ENCODE measurements at regions not wholly inside any gene's neighbourhood (a gene's known extent, or its start where the extent isn't known, plus 50 kb on each side); places are given as distances from the start of the nearest gene placed in this dataset.

DNA sequence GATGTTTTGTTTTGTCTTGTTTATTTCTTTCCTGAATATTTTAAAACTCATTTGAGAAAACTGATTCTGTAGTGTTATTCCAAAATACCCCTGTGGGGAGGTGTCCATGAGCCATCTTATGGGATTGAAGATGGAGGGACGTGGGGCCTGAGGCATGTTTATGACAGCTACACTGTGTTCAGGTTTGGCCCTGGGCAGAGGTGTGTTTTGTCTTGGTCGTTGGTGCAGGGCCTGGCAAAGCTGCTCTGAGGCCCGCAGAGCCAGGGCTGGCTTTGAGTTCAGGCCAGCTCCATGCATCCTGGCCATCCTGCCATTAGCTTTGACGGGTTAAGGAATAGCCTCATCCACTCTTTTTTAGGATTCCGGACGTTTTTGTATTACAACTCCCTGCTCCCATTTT, 68.9 kb downstream of the TMEM18 start:
- no peaks in the 10 kb centered on the region for H3K4me1 ChIP-seq
- DNase-seq (ENCODE audit: low spot score in 2 of 2): no peak
- no peaks in the 10 kb centered on the region for H3K27me3 ChIP-seq
- no peaks in the 10 kb centered on the region for H3K36me3 ChIP-seq
- TF ChIP-seq POLR2A (IDR thresholded peaks at IDR 0.05) (no peak), POLR2AphosphoS5 (IDR thresholded peaks at IDR 0.05) (no peak)
- TF ChIP-seq, protein P1, sequence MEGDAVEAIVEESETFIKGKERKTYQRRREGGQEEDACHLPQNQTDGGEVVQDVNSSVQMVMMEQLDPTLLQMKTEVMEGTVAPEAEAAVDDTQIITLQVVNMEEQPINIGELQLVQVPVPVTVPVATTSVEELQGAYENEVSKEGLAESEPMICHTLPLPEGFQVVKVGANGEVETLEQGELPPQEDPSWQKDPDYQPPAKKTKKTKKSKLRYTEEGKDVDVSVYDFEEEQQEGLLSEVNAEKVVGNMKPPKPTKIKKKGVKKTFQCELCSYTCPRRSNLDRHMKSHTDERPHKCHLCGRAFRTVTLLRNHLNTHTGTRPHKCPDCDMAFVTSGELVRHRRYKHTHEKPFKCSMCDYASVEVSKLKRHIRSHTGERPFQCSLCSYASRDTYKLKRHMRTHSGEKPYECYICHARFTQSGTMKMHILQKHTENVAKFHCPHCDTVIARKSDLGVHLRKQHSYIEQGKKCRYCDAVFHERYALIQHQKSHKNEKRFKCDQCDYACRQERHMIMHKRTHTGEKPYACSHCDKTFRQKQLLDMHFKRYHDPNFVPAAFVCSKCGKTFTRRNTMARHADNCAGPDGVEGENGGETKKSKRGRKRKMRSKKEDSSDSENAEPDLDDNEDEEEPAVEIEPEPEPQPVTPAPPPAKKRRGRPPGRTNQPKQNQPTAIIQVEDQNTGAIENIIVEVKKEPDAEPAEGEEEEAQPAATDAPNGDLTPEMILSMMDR (IDR thresholded peaks at IDR 0.05): no peak
- no peaks in the 10 kb centered on the region for H3K9me3 ChIP-seq
- intact Hi-C loops (cut with DNase I; ENCODE audit: low total_unique reads): no loop called here
- H3K4me3 ChIP-seq: no peak overlapping the region
- H3K27ac ChIP-seq: no peak overlapping the region

DNA sequence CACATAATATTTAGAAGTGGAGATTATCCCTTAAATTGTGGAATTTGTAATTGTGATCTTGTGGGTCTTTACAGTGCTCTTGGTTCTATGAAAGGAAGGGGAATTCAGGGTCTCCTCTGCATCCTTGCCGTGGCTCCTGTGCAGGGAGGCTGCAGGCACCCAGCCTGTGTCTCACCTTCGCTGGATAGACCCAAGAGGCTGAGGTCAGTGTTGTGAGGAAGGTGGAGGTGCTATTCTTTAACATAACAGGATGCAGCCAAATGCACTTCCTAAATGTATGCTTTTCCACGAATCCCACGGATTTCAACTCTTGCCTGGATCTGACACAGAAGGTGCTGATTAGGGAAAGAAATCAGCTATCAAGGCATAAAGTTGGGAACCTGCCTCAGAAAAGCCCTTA, 69.5 kb downstream of the TMEM18 start:
- Histone ChIP-seq H3K4me3 (no peak overlapping the region), H3K4me1 (no peaks in the 10 kb centered on the region), H3K36me3 (no peaks in the 10 kb centered on the region), H3K27me3 (no peaks in the 10 kb centered on the region), H3K27ac (no peak overlapping the region), H3K9me3 (no peaks in the 10 kb centered on the region)
- DNase-seq (ENCODE audit: low spot score in 2 of 2): no peak
- TF ChIP-seq POLR2AphosphoS5 (IDR thresholded peaks at IDR 0.05) (no peak), POLR2A (IDR thresholded peaks at IDR 0.05) (no peak)
- TF ChIP-seq, protein P1 (IDR thresholded peaks at IDR 0.05): no peak
- intact Hi-C loops (cut with DNase I; ENCODE audit: low total_unique reads): no loop called here

DNA sequence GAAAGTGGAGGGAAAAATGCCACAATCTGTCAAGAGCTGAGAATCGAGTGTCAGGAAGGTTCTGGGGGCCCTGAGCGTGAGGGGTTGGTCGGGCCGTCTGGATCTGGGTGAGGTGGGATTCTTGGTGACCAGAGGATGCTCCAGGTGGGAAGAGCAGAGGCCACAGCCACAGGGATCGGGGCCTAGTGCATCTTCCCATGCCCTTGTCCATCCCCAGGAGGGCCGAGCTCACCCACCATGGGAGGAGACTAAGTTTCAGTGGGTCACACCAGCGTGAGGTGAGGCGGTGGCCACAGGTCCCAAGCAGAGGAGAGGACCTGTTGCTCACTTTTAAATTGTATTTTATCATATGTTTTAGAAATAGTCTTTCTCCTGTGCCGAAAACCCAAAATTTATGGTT, 70.0 kb downstream of the TMEM18 start:
- Histone ChIP-seq H3K36me3 (no peaks in the 10 kb centered on the region), H3K4me3 (no peak overlapping the region), H3K4me1 (no peaks in the 10 kb centered on the region), H3K27me3 (no peaks in the 10 kb centered on the region), H3K27ac (no peak overlapping the region), H3K9me3 (no peaks in the 10 kb centered on the region)
- intact Hi-C loops (cut with DNase I; ENCODE audit: low total_unique reads): no loop called here
- TF ChIP-seq POLR2A (IDR thresholded peaks at IDR 0.05): no peak
- TF ChIP-seq, protein P1 (IDR thresholded peaks at IDR 0.05): no peak
- TF ChIP-seq POLR2AphosphoS5 (IDR thresholded peaks at IDR 0.05): no peak
- no peak for DNase-seq (ENCODE audit: low spot score in 2 of 2)

DNA sequence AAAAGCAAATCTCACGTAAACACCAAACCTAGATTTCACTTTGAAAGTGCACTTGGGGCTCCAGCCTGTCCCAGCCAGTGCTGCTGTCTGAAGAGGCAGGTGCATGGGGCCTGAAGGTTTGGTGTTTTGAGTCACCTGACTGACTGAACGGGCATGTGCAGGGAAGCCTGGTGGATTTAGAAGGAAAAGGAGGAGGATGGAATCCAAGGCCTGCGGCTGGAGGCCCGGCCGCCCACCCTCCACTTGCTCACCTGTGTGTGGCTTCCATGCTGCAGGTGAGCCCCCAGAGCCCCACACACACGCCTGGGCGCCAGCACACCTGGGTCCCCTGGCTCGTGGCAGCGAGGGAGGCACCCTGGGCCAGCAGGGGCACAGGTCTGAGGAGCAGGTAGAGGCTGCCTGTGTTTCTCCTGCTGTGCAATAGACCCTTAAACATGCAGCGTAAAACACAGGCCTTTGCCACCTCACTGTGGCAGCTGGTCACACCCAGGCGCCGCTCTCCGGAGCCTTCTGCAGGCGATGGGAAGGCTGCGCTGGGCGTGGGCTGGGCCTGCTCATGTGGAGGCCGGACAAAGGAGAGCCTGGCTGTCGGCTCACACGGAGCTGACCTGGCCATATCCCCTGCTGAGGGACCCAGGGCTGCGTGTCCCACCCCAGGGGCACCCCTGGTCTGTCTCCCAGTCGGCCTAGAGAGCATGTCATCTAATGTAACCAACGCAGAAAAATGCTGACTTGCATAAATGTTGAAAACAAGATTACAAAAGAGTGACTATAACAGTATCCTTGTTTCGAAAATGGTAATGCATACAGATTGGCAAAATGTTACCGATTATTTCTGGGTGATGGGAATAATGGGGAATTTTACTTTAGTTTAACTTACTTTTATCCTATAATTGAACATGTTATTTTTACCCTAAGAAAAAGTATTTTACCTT, 71.3 kb downstream of the TMEM18 start:
- Histone ChIP-seq H3K36me3 (no peaks in the 10 kb centered on the region), H3K4me3 (no peak overlapping the region), H3K27ac (no peak overlapping the region), H3K9me3 (no peaks in the 10 kb centered on the region), H3K27me3 (no peaks in the 10 kb centered on the region), H3K4me1 (no peaks in the 10 kb centered on the region)
- DNase-seq (ENCODE audit: low spot score in 2 of 2): no peak
- intact Hi-C loops (cut with DNase I; ENCODE audit: low total_unique reads): no loop called here
- no peak for TF ChIP-seq POLR2A (IDR thresholded peaks at IDR 0.05)
- TF ChIP-seq, protein P1 (IDR thresholded peaks at IDR 0.05): no peak

DNA sequence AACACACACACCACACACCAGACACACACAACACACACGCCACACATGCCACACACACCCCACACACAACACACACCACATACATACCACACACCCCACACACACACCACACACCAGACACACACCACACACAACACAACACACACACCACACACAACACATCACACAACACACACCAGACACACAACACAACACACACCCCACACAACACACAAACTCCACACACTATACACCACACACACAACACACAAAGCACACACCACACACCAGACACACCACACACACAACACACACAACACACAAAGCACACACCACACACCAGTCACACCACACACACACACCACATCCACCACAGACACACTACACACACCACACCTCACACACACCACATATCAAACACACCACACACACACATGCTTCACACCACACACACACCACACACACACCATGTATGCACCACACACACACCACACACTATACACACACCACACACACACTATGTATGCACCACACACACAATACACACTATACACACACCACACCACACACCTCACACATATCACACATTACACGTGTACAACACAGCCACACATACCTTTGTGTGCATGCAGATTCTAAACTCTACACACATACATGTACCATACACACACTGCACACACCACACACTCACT, 72.2 kb downstream of the TMEM18 start:
- TF ChIP-seq, protein P1 (IDR thresholded peaks at IDR 0.05): no peak
- no peak for TF ChIP-seq POLR2AphosphoS5 (IDR thresholded peaks at IDR 0.05)
- no peak for TF ChIP-seq POLR2A (IDR thresholded peaks at IDR 0.05)
- intact Hi-C loops (cut with DNase I; ENCODE audit: low total_unique reads): no loop called here
- Histone ChIP-seq H3K36me3 (no peaks in the 10 kb centered on the region), H3K4me3 (no peak overlapping the region), H3K27ac (no peak overlapping the region), H3K9me3 (no peaks in the 10 kb centered on the region), H3K4me1 (no peaks in the 10 kb centered on the region), H3K27me3 (no peaks in the 10 kb centered on the region)
- DNase-seq (ENCODE audit: low spot score in 2 of 2): no peak
